Neural cell (in vitro differentiated cells): ENCODE measurements at regions not wholly inside any gene's neighbourhood (a gene's known extent, or its start where the extent isn't known, plus 50 kb on each side); places are given as distances from the start of the nearest gene placed in this dataset.

Experiments used
- H2AFZ ChIP-seq: fragments of 200-600, 300-800 bp; sonication (generic), shearing (Covaris generic); 2 replicates; pipeline ENCODE4 v1.6.0; 2014; ENCODE audit warnings: low read depth, mild to moderate bottlenecking, antibody characterized with exemption, low read length, moderate library complexity
- H3F3A ChIP-seq: fragments of 200-600 bp; shearing (Covaris generic); 2 replicates; pipeline ENCODE4 v1.6.1; 2016; ENCODE audit warnings: mild to moderate bottlenecking, moderate library complexity, mixed read lengths, antibody characterized with exemption, low read length; ENCODE audit not compliant: insufficient read depth, poor library complexity, severe bottlenecking
- H3K27ac ChIP-seq: fragments of 200-600, 300-800 bp; sonication (generic), shearing (Covaris generic); 2 replicates; pipeline ENCODE4 v1.5.1; 2014; ENCODE audit warnings: mild to moderate bottlenecking, low read length, moderate library complexity
- H3K27me3 ChIP-seq: fragments of 300-800, 200-600 bp; sonication (generic), shearing (Covaris generic); 2 replicates; pipeline ENCODE4 v1.6.0; 2014; ENCODE audit warnings: mild to moderate bottlenecking, low read depth, low read length, moderate library complexity; ENCODE audit not compliant: insufficient read depth
- H3K36me3 ChIP-seq: fragments of 300-800, 200-600 bp; sonication (generic), shearing (Covaris generic); 2 replicates; pipeline ENCODE4 v1.5.1; 2014; ENCODE audit warnings: mild to moderate bottlenecking, antibody characterized with exemption, low read length, moderate library complexity; ENCODE audit not compliant: insufficient read depth
- H3K4me2 ChIP-seq: fragments of 300-800, 200-600 bp; sonication (generic), shearing (Covaris generic); 2 replicates; pipeline ENCODE4 v1.6.0; 2014; ENCODE audit warnings: mild to moderate bottlenecking, low read length
- H3K4me3 ChIP-seq: fragments of 300-800, 200-600 bp; sonication (generic), shearing (Covaris generic); 2 replicates; pipeline ENCODE4 v1.5.1; 2014; ENCODE audit warnings: mild to moderate bottlenecking, low read length, moderate library complexity
- H3K79me2 ChIP-seq: fragments of 200-600 bp; shearing (Covaris generic); replicated peaks from 2 replicates; pipeline ENCODE4 v1.6.0; 2014; ENCODE audit warnings: mild to moderate bottlenecking, low read length, moderate library complexity; ENCODE audit not compliant: insufficient read depth
- H3K9ac ChIP-seq: fragments of 300-800, 200-600 bp; sonication (generic), shearing (Covaris generic); 2 replicates; pipeline ENCODE4 v1.6.1; 2016; ENCODE audit warnings: mild to moderate bottlenecking, low read length, mixed read lengths
- H3K9me2 ChIP-seq: fragments of 200-600 bp; shearing (Covaris generic); 2 replicates; pipeline ENCODE4 v1.6.1; 2016; ENCODE audit warnings: mild to moderate bottlenecking, low read length, mixed read lengths; ENCODE audit not compliant: insufficient read depth
- H3K9me3 ChIP-seq: fragments of 200-600, 300-800 bp; sonication (generic), shearing (Covaris generic); 2 replicates; pipeline ENCODE4 v1.6.1; 2016; ENCODE audit warnings: mild to moderate bottlenecking, mixed run types, low read length, moderate library complexity, mixed read lengths
- H4K20me1 ChIP-seq: fragments of 200-600 bp; shearing (Covaris generic); 2 replicates; pipeline ENCODE4 v1.6.1; 2016; ENCODE audit warnings: mild to moderate bottlenecking, mixed run types; ENCODE audit not compliant: insufficient read depth
- CTCF ChIP-seq: fragments of 450-650 bp; IDR thresholded peaks from 2 replicates; pipeline ENCODE4 v1.5.1; 2014; ENCODE audit warnings: antibody characterized with exemption, mild to moderate bottlenecking, moderate library complexity; ENCODE audit not compliant: poor library complexity, severe bottlenecking
- EP300 ChIP-seq: fragments of 450-650 bp; conservative IDR thresholded peaks from 2 replicates; pipeline ENCODE4 v1.6.1; 2014; ENCODE audit warnings: antibody characterized with exemption, mild to moderate bottlenecking, moderate library complexity; ENCODE audit not compliant: poor library complexity, severe bottlenecking
- EZH2 ChIP-seq: fragments of 200-600, 300-800 bp; shearing (Covaris generic), sonication (generic); IDR thresholded peaks from 2 replicates; pipeline ENCODE4 v1.6.1; 2014; ENCODE audit warnings: antibody characterized with exemption, low read length, borderline replicate concordance, mild to moderate bottlenecking; ENCODE audit not compliant: insufficient read depth, poor library complexity, severe bottlenecking
- MXI1 ChIP-seq: fragments of 450-650 bp; conservative IDR thresholded peaks from 2 replicates; pipeline ENCODE4 v1.6.1; 2014; ENCODE audit warnings: antibody characterized with exemption, mild to moderate bottlenecking; ENCODE audit not compliant: poor library complexity, severe bottlenecking
- POLR2AphosphoS5 ChIP-seq: IDR thresholded peaks from 2 replicates; pipeline ENCODE4 v1.6.1; 2012
- RAD21 ChIP-seq: fragments of 450-650 bp; conservative IDR thresholded peaks from 2 replicates; pipeline ENCODE4 v1.6.1; 2014; ENCODE audit warnings: antibody characterized with exemption, mild to moderate bottlenecking, moderate library complexity
- REST ChIP-seq: IDR thresholded peaks from 2 replicates; pipeline ENCODE4 v1.6.1; 2012; ENCODE audit warnings: borderline replicate concordance
- SMC3 ChIP-seq: fragments of 450-650 bp; conservative IDR thresholded peaks from 2 replicates; pipeline ENCODE4 v1.6.1; 2014; ENCODE audit warnings: antibody characterized with exemption, mild to moderate bottlenecking, moderate library complexity; ENCODE audit not compliant: poor library complexity
- TAF1 ChIP-seq: IDR thresholded peaks from 2 replicates; pipeline ENCODE4 v1.6.1; 2012; ENCODE audit warnings: low read depth

- no peaks in the 10 kb centered on the region for H3F3A ChIP-seq
- no peak for TF ChIP-seq MXI1
- H3K9me2 ChIP-seq, result no peaks in the 10 kb centered on the region
- no peak overlapping the region for H3K27ac ChIP-seq
- no peak overlapping the region for H3K9ac ChIP-seq
- no peaks in the 10 kb centered on the region for H3K79me2 ChIP-seq
- H2AFZ ChIP-seq, result no peak overlapping the region
- no peaks in the 10 kb centered on the region for H3K27me3 ChIP-seq
- peaks cover 5% of the 10 kb centered on the region for H4K20me1 ChIP-seq
- H3K9me3 ChIP-seq, result no peaks in the 10 kb centered on the region
- no peaks in the 10 kb centered on the region for H3K36me3 ChIP-seq
- no peak overlapping the region for H3K4me3 ChIP-seq
- no peak overlapping the region for H3K4me2 ChIP-seq
Observed at GRCh38 chr9:28934111-28934510, 1360.8 kb upstream of the C9orf72 start.

- Histone ChIP-seq H3K4me3 (no peak overlapping the region), H3K9me2 (no peaks in the 10 kb centered on the region), H3K79me2 (no peaks in the 10 kb centered on the region), H3K27me3 (no peaks in the 10 kb centered on the region), H3K9me3 (no peaks in the 10 kb centered on the region), H2AFZ (no peak overlapping the region), H3K4me2 (no peak overlapping the region), H3K9ac (no peak overlapping the region), H3F3A (no peaks in the 10 kb centered on the region), H3K27ac (no peak overlapping the region), H3K36me3 (no peaks in the 10 kb centered on the region), H4K20me1 (peaks cover 5% of the 10 kb centered on the region)
- TF ChIP-seq EP300 (no peak), CTCF (no peak), REST (no peak), RAD21 (no peak), MXI1 (no peak), SMC3 (no peak), POLR2AphosphoS5 (no peak), EZH2 (no peak)
Observed at GRCh38 chr9:28938981-28939380, 1365.7 kb upstream of the C9orf72 start.

- Histone ChIP-seq H3K9me2 (no peaks in the 10 kb centered on the region), H2AFZ (no peak overlapping the region), H3K36me3 (no peaks in the 10 kb centered on the region), H3K9ac (no peak overlapping the region), H3K27me3 (no peaks in the 10 kb centered on the region), H3K27ac (no peak overlapping the region), H3K9me3 (no peaks in the 10 kb centered on the region), H3K4me2 (no peak overlapping the region), H4K20me1 (peaks cover 5% of the 10 kb centered on the region), H3K79me2 (no peaks in the 10 kb centered on the region), H3F3A (no peaks in the 10 kb centered on the region), H3K4me3 (no peak overlapping the region)
- TF ChIP-seq EP300, result no peak
- no peak for TF ChIP-seq POLR2AphosphoS5
- TF ChIP-seq MXI1, result no peak
- TF ChIP-seq REST, result no peak
- no peak for TF ChIP-seq TAF1
- TF ChIP-seq SMC3, result no peak
- no peak for TF ChIP-seq RAD21
- TF ChIP-seq EZH2, result no peak
- no peak for TF ChIP-seq CTCF
Observed at GRCh38 chr9:28941856-28942255, 1368.6 kb upstream of the C9orf72 start.
